ENCODE measurements at regions not wholly inside any gene's neighbourhood (a gene's known extent, or its start where the extent isn't known, plus 50 kb on each side); places are given as distances from the start of the nearest gene placed in this dataset.

DNA sequence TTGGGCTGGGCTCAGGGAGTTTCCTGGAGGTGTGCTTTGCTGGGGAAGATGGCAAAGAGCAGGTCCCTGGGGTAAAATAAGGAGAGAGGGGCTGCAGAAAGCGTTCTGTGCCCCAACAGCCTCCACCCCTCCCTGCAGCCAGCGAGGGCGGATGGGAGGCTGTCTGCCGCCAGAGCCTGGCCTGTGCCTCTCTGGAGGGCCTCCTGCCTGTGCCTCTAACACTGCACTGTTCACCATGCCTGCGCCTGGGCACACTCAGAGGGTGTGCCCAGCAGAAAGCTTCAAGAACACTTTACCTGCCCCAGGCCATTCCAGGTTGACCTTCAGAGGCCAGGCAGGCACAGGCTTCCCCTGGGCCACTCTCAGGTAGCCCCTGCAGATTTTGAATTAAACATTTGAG, 77.7 kb upstream of the KLF13 start:
- no peak for DNase-seq (ENCODE audit: low read depth, low spot score)
- CTCF ChIA-PET: no interaction called here
- TF ChIP-seq, protein P1, sequence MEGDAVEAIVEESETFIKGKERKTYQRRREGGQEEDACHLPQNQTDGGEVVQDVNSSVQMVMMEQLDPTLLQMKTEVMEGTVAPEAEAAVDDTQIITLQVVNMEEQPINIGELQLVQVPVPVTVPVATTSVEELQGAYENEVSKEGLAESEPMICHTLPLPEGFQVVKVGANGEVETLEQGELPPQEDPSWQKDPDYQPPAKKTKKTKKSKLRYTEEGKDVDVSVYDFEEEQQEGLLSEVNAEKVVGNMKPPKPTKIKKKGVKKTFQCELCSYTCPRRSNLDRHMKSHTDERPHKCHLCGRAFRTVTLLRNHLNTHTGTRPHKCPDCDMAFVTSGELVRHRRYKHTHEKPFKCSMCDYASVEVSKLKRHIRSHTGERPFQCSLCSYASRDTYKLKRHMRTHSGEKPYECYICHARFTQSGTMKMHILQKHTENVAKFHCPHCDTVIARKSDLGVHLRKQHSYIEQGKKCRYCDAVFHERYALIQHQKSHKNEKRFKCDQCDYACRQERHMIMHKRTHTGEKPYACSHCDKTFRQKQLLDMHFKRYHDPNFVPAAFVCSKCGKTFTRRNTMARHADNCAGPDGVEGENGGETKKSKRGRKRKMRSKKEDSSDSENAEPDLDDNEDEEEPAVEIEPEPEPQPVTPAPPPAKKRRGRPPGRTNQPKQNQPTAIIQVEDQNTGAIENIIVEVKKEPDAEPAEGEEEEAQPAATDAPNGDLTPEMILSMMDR (IDR thresholded peaks at IDR 0.05; ENCODE audit: insufficient read depth, low read length, missing control alignments): no peak
- H3K4me3 ChIP-seq (ENCODE audit: low read depth, low read length): no peak overlapping the region
- POLR2A ChIA-PET: no interaction called here

- no peak overlapping the region for H3K4me3 ChIP-seq (ENCODE audit: low read depth, low read length)
- DNase-seq (ENCODE audit: low read depth, low spot score): no peak
- ChIA-PET CTCF (interaction anchor here (3.8 kb wide), 1 partner anchor 239 kb away, joined by 17 read pairs; no protein-coding TSS in a partner anchor), POLR2A (no interaction called here)
- TF ChIP-seq, protein P1 (IDR thresholded peaks at IDR 0.05; ENCODE audit: insufficient read depth, low read length, missing control alignments): no peak
Measured at GRCh38 chr15:31250033-31250432, 76.6 kb upstream of the KLF13 start.

GRCh38 chr15:31251165-31251564, 75.5 kb upstream of the KLF13 start:
- no peak overlapping the region for H3K4me3 ChIP-seq (ENCODE audit: low read depth, low read length)
- ChIA-PET POLR2A (no interaction called here), CTCF (interaction anchor here (3.8 kb wide), 1 partner anchor 238 kb away, joined by 17 read pairs; no protein-coding TSS in a partner anchor)
- no peak for DNase-seq (ENCODE audit: low read depth, low spot score)
- TF ChIP-seq, protein P1 (IDR thresholded peaks at IDR 0.05; ENCODE audit: insufficient read depth, low read length, missing control alignments): no peak

- ChIA-PET CTCF (interaction anchor here (0.6 to 4.5 kb wide), 4 partner anchors 11 to 237 kb away, joined by 3 to 19 read pairs (median 10); no protein-coding TSS in a partner anchor), POLR2A (no interaction called here)
- H3K4me3 ChIP-seq (ENCODE audit: low read depth, low read length): no peak overlapping the region
- DNase-seq (ENCODE audit: low read depth, low spot score): no peak
- TF ChIP-seq, protein P1 (IDR thresholded peaks at IDR 0.05; ENCODE audit: insufficient read depth, low read length, missing control alignments): no peak
Measured at GRCh38 chr15:31252171-31252785, 74.4 kb upstream of the KLF13 start.

DNA sequence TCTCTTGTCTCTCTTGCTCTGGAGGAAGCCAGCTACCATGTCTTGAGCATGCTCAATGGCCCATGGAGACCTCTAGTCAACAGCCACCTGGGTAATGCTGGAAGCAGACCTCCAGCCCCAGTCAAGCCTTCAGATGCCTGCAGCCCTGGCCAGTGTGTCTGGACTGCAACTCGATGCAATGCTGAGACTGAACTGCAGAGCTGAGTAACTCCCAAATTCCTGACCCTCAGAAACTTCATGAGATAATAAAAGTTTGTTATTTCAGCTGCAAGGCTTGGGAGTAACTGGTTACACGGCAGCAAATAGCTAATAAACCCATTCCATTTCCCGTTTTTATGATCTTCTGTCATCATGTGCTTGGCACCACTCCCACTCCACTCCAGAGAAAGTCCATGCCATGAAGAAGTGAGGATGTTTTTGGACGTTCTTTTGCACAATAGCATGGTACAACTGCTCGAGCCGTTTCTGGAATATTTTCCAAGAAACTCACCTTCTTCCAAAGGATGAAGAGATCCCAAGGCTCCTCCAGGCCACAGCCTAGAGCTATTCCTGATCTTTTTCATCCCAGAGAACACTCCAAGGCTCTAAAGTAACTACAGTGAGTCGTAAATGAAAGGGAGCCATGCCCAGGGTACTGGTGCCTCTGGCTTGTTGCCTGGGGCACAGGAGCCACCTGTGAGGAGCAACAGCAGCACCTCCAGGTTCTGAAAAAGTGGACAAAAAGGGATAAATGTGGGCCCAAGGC, 72.0 kb upstream of the KLF13 start:
- CTCF ChIA-PET: interaction anchor here (1.2 to 4.5 kb wide), 4 partner anchors 9 to 235 kb away, joined by 3 to 19 read pairs (median 10); no protein-coding TSS in a partner anchor
- DNase-seq (ENCODE audit: low read depth, low spot score): peak; percentile 79
- TF ChIP-seq, protein P1 (IDR thresholded peaks at IDR 0.05; ENCODE audit: insufficient read depth, low read length, missing control alignments): no peak
- POLR2A ChIA-PET: interaction anchor here (0.7 kb wide), 1 partner anchor 72 kb away, joined by 4 read pairs; the partner anchor contains the start of gene KLF13
- H3K4me3 ChIP-seq (ENCODE audit: low read depth, low read length): no peak overlapping the region

GRCh38 chr15:31255176-31255510, 71.5 kb upstream of the KLF13 start:
- no peak for DNase-seq (ENCODE audit: low read depth, low spot score)
- ChIA-PET POLR2A (interaction anchor here (0.7 kb wide), 1 partner anchor 71 kb away, joined by 4 read pairs; the partner anchor contains the start of gene KLF13), CTCF (interaction anchor here (1.2 to 4.5 kb wide), 4 partner anchors 9 to 235 kb away, joined by 3 to 19 read pairs (median 10); no protein-coding TSS in a partner anchor)
- no peak overlapping the region for H3K4me3 ChIP-seq (ENCODE audit: low read depth, low read length)
- TF ChIP-seq, protein P1 (IDR thresholded peaks at IDR 0.05; ENCODE audit: insufficient read depth, low read length, missing control alignments): no peak

Data from AG04449 (cell line).